Fibroblast of lung (primary cell): ENCODE measurements at regions not wholly inside any gene's neighbourhood (a gene's known extent, or its start where the extent isn't known, plus 50 kb on each side); places are given as distances from the start of the nearest gene placed in this dataset.

ENCODE experiments used
- EZH2 ChIP-seq: IDR thresholded peaks from 2 replicates; pipeline ENCODE4 v1.5.1; 2012; ENCODE audit warnings: low read length, control low read depth, mild to moderate bottlenecking; ENCODE audit errors: missing control alignments
- TF ChIP-seq, protein P1 (sequence below), 2 donors: IDR thresholded peaks in 1 of 2; conservative IDR thresholded peaks in 1 of 2; 1 replicate in 1 of 2; 2 replicates in 1 of 2; pipeline ENCODE4 v1.5.1; 2011 to 2012; ENCODE audit warnings: low read length in 2 of 2, control low read depth in 1 of 2, inconsistent platforms in 1 of 2, low read depth in 1 of 2, mild to moderate bottlenecking in 1 of 2

DNA sequence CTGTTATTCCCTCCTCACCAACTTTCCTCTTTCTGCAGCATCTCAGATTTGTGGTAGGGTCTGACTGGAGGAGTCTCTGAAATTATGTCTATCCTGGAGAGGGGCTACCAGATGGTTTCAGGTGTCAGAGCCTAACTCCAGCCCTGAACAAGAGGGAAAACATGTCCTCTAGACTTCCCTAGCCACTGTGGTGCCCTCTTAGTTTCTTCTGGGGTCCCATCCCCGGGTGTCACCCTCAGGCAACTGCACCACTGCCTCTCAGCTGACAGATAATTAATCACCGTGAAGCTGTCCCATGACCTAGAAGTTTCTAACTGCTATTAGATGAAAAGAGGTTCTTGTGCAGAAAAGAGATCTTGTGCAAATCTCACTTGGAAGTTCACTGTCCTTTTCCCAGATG is 95.1 kb upstream of the CELF4 start:
- TF ChIP-seq, protein P1, sequence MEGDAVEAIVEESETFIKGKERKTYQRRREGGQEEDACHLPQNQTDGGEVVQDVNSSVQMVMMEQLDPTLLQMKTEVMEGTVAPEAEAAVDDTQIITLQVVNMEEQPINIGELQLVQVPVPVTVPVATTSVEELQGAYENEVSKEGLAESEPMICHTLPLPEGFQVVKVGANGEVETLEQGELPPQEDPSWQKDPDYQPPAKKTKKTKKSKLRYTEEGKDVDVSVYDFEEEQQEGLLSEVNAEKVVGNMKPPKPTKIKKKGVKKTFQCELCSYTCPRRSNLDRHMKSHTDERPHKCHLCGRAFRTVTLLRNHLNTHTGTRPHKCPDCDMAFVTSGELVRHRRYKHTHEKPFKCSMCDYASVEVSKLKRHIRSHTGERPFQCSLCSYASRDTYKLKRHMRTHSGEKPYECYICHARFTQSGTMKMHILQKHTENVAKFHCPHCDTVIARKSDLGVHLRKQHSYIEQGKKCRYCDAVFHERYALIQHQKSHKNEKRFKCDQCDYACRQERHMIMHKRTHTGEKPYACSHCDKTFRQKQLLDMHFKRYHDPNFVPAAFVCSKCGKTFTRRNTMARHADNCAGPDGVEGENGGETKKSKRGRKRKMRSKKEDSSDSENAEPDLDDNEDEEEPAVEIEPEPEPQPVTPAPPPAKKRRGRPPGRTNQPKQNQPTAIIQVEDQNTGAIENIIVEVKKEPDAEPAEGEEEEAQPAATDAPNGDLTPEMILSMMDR (conservative IDR thresholded peaks at IDR 0.05 in 1 of 2, IDR thresholded peaks at IDR 0.05 in 1 of 2; ENCODE audit: low read depth in 1 of 2, low read length in 2 of 2) = no peak
- TF ChIP-seq EZH2 = no peak
